ENCODE measurements at regions not wholly inside any gene's neighbourhood (a gene's known extent, or its start where the extent isn't known, plus 50 kb on each side); places are given as distances from the start of the nearest gene placed in this dataset.

GRCh38 chr10:129131457-129132132, 335.4 kb upstream of the MGMT start:
- no peak for DNase-seq (ENCODE audit: low read depth, low spot score)
- H3K4me1 Mint-ChIP-seq, result no peaks in the 10 kb centered on the region
- H3K27me3 Mint-ChIP-seq (ENCODE audit: low read depth), result peaks cover 2% of the 10 kb centered on the region
- H3K27ac Mint-ChIP-seq (ENCODE audit: unreplicated experiment), result no peak overlapping the region
- H3K4me3 Mint-ChIP-seq, result no peak overlapping the region
- no peaks in the 10 kb centered on the region for H3K9me3 Mint-ChIP-seq
- TF ChIP-seq, protein P1, sequence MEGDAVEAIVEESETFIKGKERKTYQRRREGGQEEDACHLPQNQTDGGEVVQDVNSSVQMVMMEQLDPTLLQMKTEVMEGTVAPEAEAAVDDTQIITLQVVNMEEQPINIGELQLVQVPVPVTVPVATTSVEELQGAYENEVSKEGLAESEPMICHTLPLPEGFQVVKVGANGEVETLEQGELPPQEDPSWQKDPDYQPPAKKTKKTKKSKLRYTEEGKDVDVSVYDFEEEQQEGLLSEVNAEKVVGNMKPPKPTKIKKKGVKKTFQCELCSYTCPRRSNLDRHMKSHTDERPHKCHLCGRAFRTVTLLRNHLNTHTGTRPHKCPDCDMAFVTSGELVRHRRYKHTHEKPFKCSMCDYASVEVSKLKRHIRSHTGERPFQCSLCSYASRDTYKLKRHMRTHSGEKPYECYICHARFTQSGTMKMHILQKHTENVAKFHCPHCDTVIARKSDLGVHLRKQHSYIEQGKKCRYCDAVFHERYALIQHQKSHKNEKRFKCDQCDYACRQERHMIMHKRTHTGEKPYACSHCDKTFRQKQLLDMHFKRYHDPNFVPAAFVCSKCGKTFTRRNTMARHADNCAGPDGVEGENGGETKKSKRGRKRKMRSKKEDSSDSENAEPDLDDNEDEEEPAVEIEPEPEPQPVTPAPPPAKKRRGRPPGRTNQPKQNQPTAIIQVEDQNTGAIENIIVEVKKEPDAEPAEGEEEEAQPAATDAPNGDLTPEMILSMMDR (conservative IDR thresholded peaks at IDR 0.05), result no peak
- H3K36me3 Mint-ChIP-seq (ENCODE audit: low read depth), result no peaks in the 10 kb centered on the region

DNA sequence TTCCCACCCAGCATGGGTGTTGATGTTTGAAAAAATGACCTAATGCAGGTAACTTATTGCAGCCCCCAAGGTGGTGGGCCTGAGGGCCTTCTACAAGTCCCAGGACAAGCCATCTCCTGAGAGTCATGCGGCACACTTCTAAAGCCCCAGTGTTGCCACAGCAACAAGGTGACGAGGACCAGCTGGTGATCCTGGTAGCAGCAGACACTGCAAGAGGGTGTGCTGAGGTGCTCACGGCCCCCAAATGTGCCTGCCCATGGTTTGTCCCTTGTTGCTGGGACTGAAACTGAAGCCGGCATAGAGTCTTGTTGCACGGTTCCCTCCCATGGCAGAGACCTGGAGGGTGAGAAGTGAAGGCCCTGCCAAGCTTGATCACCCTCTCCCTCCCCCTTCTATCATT, 333.2 kb upstream of the MGMT start:
- Mint-ChIP-seq H3K4me1 (peaks cover 5% of the 10 kb centered on the region), H3K27me3 (ENCODE audit: low read depth) (peaks cover 3% of the 10 kb centered on the region), H3K27ac (ENCODE audit: unreplicated experiment) (no peak overlapping the region), H3K36me3 (ENCODE audit: low read depth) (no peaks in the 10 kb centered on the region), H3K9me3 (no peaks in the 10 kb centered on the region), H3K4me3 (no peak overlapping the region)
- TF ChIP-seq, protein P1 (conservative IDR thresholded peaks at IDR 0.05), result no peak
- DNase-seq (ENCODE audit: low read depth, low spot score), result no peak

DNA sequence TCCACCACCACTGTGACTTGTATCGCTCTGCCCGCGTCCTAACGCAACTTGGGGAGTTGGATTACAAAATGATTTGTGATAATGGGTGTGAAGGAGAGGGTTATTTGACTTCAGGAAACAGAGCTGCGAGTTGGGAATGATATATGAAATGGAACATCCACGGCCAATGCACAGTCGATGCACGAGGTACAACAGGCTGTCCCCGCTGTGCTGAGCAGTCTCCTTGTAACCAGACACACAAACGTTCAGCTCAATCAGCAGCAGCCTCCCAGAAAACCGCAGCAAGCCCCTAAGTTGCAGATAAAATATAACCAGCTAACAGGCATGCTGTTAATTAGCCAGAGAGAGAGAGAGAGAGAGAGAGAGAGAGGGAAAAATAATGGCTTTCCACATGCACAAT, 332.7 kb upstream of the MGMT start:
- peaks cover 5% of the 10 kb centered on the region for H3K4me1 Mint-ChIP-seq
- TF ChIP-seq, protein P1 (conservative IDR thresholded peaks at IDR 0.05), result no peak
- no peaks in the 10 kb centered on the region for H3K36me3 Mint-ChIP-seq (ENCODE audit: low read depth)
- H3K27me3 Mint-ChIP-seq (ENCODE audit: low read depth), result peaks cover 4% of the 10 kb centered on the region
- H3K4me3 Mint-ChIP-seq, result no peak overlapping the region
- H3K27ac Mint-ChIP-seq (ENCODE audit: unreplicated experiment), result no peak overlapping the region
- no peak for DNase-seq (ENCODE audit: low read depth, low spot score)
- H3K9me3 Mint-ChIP-seq, result no peaks in the 10 kb centered on the region

DNA sequence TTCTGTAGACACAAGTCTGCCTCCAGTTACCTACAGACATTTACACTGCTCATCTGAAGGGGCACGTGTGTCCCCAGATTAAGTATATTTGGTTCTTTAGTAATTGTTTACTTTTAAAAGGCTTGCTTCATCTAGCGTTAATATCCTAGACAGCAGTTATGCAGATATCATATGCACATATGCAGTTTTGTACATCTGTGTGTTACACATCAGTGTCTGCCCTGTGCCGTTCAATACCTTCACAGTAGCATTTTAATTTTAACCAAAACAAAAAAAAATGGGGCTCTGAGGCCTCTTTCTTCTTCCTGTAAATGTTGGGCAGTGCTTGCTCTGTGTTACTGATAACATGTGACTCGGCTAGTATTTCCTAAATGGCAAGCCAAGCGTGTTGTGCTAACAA, 331.4 kb upstream of the MGMT start:
- H3K36me3 Mint-ChIP-seq (ENCODE audit: low read depth), result no peaks in the 10 kb centered on the region
- peaks cover 5% of the 10 kb centered on the region for H3K27me3 Mint-ChIP-seq (ENCODE audit: low read depth)
- H3K4me3 Mint-ChIP-seq, result no peak overlapping the region
- peaks cover 9% of the 10 kb centered on the region for H3K4me1 Mint-ChIP-seq
- no peak for DNase-seq (ENCODE audit: low read depth, low spot score)
- H3K9me3 Mint-ChIP-seq, result no peaks in the 10 kb centered on the region
- TF ChIP-seq, protein P1 (conservative IDR thresholded peaks at IDR 0.05), result no peak
- no peak overlapping the region for H3K27ac Mint-ChIP-seq (ENCODE audit: unreplicated experiment)

- TF ChIP-seq, protein P1 (conservative IDR thresholded peaks at IDR 0.05), result no peak
- peaks cover 5% of the 10 kb centered on the region for H3K27me3 Mint-ChIP-seq (ENCODE audit: low read depth)
- no peak for DNase-seq (ENCODE audit: low read depth, low spot score)
- no peaks in the 10 kb centered on the region for H3K36me3 Mint-ChIP-seq (ENCODE audit: low read depth)
- peaks cover 13% of the 10 kb centered on the region for H3K4me1 Mint-ChIP-seq
- H3K4me3 Mint-ChIP-seq, result no peak overlapping the region
- H3K9me3 Mint-ChIP-seq, result no peaks in the 10 kb centered on the region
- H3K27ac Mint-ChIP-seq (ENCODE audit: unreplicated experiment), result no peak overlapping the region
These were observed 331.0 kb upstream of the MGMT start for GRCh38 chr10:129136074-129136473.

Measured in neural crest cell (in vitro differentiated cells).